ENCODE measurements at regions not wholly inside any gene's neighbourhood (a gene's known extent, or its start where the extent isn't known, plus 50 kb on each side); places are given as distances from the start of the nearest gene placed in this dataset.
"Not testable (repeated sequence)": the region's sequence is repeated elsewhere in the genome, so short reads cannot be mapped to it uniquely, and the experiment has no call there.

GRCh38 chr9:15113288-15113687 is 193.7 kb downstream of the TTC39B start:
- DNase-seq (ENCODE audit: low spot score): no peak
- intact Hi-C loops (cut with DNase I): no loop called here

GRCh38 chr9:15111071-15111470 is 195.9 kb downstream of the TTC39B start:
- intact Hi-C loops (cut with DNase I): no loop called here
- no peak for DNase-seq (ENCODE audit: low spot score)

GRCh38 chr9:15104826-15105420 is 194.7 kb upstream of the FREM1 start:
- no peak for DNase-seq (ENCODE audit: low spot score)
- intact Hi-C loops (cut with DNase I): loop anchor here (1.0 kb wide), 1 partner anchor 30 kb away; no protein-coding TSS in a partner anchor

- intact Hi-C loops (cut with DNase I): no loop called here
These were observed 193.1 kb upstream of the FREM1 start for GRCh38 chr9:15103290-15103689.

GRCh38 chr9:15101095-15101494 is 190.9 kb upstream of the FREM1 start:
- intact Hi-C loops (cut with DNase I): no loop called here
- DNase-seq (ENCODE audit: low spot score): no peak

More at GRCh38 chr9:15103290-15103689, 193.1 kb upstream of the FREM1 start:
- no peak for DNase-seq (ENCODE audit: low spot score)

- no peak for DNase-seq (ENCODE audit: low spot score)
- intact Hi-C loops (cut with DNase I): no loop called here
These were observed 190.3 kb upstream of the FREM1 start for GRCh38 chr9:15100571-15100970.

GRCh38 chr9:15096972-15097371 is 186.7 kb upstream of the FREM1 start:
- no peak for DNase-seq (ENCODE audit: low spot score)
- intact Hi-C loops (cut with DNase I): no loop called here

GRCh38 chr9:15086778-15087324 is 176.6 kb upstream of the FREM1 start:
- intact Hi-C loops (cut with DNase I): no loop called here
- no peak for DNase-seq (ENCODE audit: low spot score)

- intact Hi-C loops (cut with DNase I): no loop called here
- DNase-seq (ENCODE audit: low spot score): no peak
These were observed 176.0 kb upstream of the FREM1 start for GRCh38 chr9:15086156-15086763.

GRCh38 chr9:15081021-15081753 is 171.0 kb upstream of the FREM1 start:
- DNase-seq (ENCODE audit: low spot score): no peak
- intact Hi-C loops (cut with DNase I): no loop called here

GRCh38 chr9:15080401-15080800 is 170.2 kb upstream of the FREM1 start:
- DNase-seq (ENCODE audit: low spot score): no peak
- intact Hi-C loops (cut with DNase I): no loop called here

GRCh38 chr9:15079989-15080388 is 169.8 kb upstream of the FREM1 start:
- intact Hi-C loops (cut with DNase I): no loop called here
- DNase-seq (ENCODE audit: low spot score): no peak

- intact Hi-C loops (cut with DNase I): no loop called here
- no peak for DNase-seq (ENCODE audit: low spot score)
These were observed 167.9 kb upstream of the FREM1 start for GRCh38 chr9:15077946-15078729.

- intact Hi-C loops (cut with DNase I): no loop called here
- DNase-seq (ENCODE audit: low spot score): no peak
These were observed 163.4 kb upstream of the FREM1 start for GRCh38 chr9:15073620-15074019.

GRCh38 chr9:15070716-15071115 is 160.5 kb upstream of the FREM1 start:
- DNase-seq (ENCODE audit: low spot score): no peak
- intact Hi-C loops (cut with DNase I): no loop called here

- intact Hi-C loops (cut with DNase I): no loop called here
- no peak for DNase-seq (ENCODE audit: low spot score)
These were observed 158.9 kb upstream of the FREM1 start for GRCh38 chr9:15069106-15069505.

GRCh38 chr9:15068261-15068660 is 158.0 kb upstream of the FREM1 start:
- intact Hi-C loops (cut with DNase I): no loop called here
- DNase-seq (ENCODE audit: low spot score): no peak

- intact Hi-C loops (cut with DNase I): no loop called here
- no peak for DNase-seq (ENCODE audit: low spot score)
These were observed 148.8 kb upstream of the FREM1 start for GRCh38 chr9:15059003-15059402.

GRCh38 chr9:15058236-15058635 is 148.0 kb upstream of the FREM1 start:
- intact Hi-C loops (cut with DNase I): no loop called here
- DNase-seq (ENCODE audit: low spot score): no peak

GRCh38 chr9:15055284-15055683 is 145.1 kb upstream of the FREM1 start:
- intact Hi-C loops (cut with DNase I); DNase-seq (ENCODE audit: low spot score): not testable (repeated sequence)
